Prostate gland (tissue), 2 donors: ENCODE measurements at regions not wholly inside any gene's neighbourhood (a gene's known extent, or its start where the extent isn't known, plus 50 kb on each side); places are given as distances from the start of the nearest gene placed in this dataset.

Experiments
- POLR2A ChIP-seq: fragments of 450-650 bp; IDR thresholded peaks from one replicate; pipeline ENCODE4 v1.6.1; 2016; ENCODE audit warnings: antibody characterized with exemption, mild to moderate bottlenecking
- TF ChIP-seq, protein P1 (sequence below), 4 experiments: fragments of 200-600 bp in 2 of 4; fragments of 450-650 bp in 2 of 4; sonication (generic) in 2 of 4; IDR thresholded peaks; 1 replicate in 3 of 4; 2 replicates in 1 of 4; pipeline ENCODE4 v1.5.1; 2016 to 2019; ENCODE audit warnings: antibody characterized with exemption in 4 of 4, mild to moderate bottlenecking in 2 of 4, moderate library complexity in 2 of 4

DNA sequence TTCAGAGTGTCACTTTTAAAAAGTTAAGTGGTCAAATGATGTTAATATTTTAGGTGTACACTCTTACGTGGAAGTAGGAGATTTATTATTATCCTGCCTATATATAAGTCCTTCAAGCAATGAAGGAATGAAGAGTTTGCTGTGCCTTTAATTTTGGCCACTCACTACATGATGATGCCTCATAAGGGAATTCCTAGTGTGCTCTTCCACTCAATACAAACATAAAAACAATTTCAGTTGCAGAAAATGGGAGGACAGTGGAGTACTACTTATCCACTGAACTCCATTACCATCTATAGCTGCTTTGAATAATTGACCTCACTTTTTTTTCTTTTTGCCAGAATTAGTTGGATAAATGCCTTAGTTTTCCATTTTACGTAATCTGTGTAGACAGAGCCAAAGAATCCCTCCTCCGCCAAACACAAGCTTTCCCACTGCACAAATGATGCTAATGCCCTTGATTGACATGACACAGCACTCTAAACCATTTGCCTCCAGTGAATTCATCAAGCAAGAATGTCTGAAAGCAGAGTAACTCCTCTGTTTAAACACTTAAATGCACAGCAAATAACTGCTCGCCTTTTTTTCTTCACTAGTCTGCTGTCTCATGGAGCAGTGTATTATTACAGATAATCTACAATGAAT is 751.1 kb upstream of the FANCL start:
- TF ChIP-seq POLR2A = no peak
- TF ChIP-seq, protein P1, sequence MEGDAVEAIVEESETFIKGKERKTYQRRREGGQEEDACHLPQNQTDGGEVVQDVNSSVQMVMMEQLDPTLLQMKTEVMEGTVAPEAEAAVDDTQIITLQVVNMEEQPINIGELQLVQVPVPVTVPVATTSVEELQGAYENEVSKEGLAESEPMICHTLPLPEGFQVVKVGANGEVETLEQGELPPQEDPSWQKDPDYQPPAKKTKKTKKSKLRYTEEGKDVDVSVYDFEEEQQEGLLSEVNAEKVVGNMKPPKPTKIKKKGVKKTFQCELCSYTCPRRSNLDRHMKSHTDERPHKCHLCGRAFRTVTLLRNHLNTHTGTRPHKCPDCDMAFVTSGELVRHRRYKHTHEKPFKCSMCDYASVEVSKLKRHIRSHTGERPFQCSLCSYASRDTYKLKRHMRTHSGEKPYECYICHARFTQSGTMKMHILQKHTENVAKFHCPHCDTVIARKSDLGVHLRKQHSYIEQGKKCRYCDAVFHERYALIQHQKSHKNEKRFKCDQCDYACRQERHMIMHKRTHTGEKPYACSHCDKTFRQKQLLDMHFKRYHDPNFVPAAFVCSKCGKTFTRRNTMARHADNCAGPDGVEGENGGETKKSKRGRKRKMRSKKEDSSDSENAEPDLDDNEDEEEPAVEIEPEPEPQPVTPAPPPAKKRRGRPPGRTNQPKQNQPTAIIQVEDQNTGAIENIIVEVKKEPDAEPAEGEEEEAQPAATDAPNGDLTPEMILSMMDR (IDR thresholded peaks at IDR 0.05) = no peak
